ENCODE measurements at regions not wholly inside any gene's neighbourhood (a gene's known extent, or its start where the extent isn't known, plus 50 kb on each side); places are given as distances from the start of the nearest gene placed in this dataset.

- TF ChIP-seq CHD7 (IDR thresholded peaks at IDR 0.05; ENCODE audit: insufficient replicate concordance, low read length) (no peak), RNF2 (IDR thresholded peaks at IDR 0.05; ENCODE audit: borderline replicate concordance, low read depth, low read length, missing control alignments, poor library complexity, severe bottlenecking) (no peak), KDM4A (IDR thresholded peaks at IDR 0.05; ENCODE audit: low read depth, low read length, severe bottlenecking) (no peak), SRF (IDR thresholded peaks at IDR 0.05; ENCODE audit: low read depth, low read length) (no peak)
Measured at GRCh38 chr1:56415720-56416119, 163.6 kb downstream of the PLPP3 start (continued).
